ENCODE measurements at regions not wholly inside any gene's neighbourhood (a gene's known extent, or its start where the extent isn't known, plus 50 kb on each side); places are given as distances from the start of the nearest gene placed in this dataset.

DNA sequence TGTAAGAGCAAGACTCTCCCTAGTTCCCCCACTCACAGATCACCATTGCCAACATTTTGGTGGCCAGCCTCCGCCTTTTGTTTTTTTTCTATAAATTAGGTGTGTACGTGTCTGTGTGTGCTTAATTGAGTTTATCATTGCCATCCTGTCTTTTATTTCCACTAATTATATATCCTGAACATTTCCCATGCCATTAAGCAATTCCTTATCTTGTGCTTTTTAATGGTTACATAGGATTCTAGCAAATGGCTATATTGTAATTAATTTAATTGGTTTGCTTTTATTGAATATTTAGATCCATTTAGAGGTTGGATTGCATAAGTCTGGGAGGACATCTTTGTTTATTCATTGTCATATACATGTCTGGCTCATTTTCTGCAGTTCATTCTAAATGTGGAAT lies 107.3 kb upstream of the RTL1 start:
- TF ChIP-seq POLR2A (IDR thresholded peaks at IDR 0.05): no peak
- TF ChIP-seq, protein P1, sequence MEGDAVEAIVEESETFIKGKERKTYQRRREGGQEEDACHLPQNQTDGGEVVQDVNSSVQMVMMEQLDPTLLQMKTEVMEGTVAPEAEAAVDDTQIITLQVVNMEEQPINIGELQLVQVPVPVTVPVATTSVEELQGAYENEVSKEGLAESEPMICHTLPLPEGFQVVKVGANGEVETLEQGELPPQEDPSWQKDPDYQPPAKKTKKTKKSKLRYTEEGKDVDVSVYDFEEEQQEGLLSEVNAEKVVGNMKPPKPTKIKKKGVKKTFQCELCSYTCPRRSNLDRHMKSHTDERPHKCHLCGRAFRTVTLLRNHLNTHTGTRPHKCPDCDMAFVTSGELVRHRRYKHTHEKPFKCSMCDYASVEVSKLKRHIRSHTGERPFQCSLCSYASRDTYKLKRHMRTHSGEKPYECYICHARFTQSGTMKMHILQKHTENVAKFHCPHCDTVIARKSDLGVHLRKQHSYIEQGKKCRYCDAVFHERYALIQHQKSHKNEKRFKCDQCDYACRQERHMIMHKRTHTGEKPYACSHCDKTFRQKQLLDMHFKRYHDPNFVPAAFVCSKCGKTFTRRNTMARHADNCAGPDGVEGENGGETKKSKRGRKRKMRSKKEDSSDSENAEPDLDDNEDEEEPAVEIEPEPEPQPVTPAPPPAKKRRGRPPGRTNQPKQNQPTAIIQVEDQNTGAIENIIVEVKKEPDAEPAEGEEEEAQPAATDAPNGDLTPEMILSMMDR (IDR thresholded peaks at IDR 0.05): no peak
